Left lung (tissue), 4 donors: ENCODE measurements at regions not wholly inside any gene's neighbourhood (a gene's known extent, or its start where the extent isn't known, plus 50 kb on each side); places are given as distances from the start of the nearest gene placed in this dataset.

Experiments
- ATAC-seq: fragments of 200-7000 bp; cut with Tn5 transposase; one replicate; pipeline ENCODE4 v1.9.1; 2020; ENCODE audit warnings: moderate library complexity
- DNase-seq, 4 donors: peaks; one replicate each; pipeline ENCODE4 v3.0.0-alpha.2; 2013 to 2020
- H3K27ac ChIP-seq, 2 donors: fragments of 200-600 bp; sonication (generic) in 1 of 2; one replicate each; pipeline versions ENCODE4 v1.5.0 to v1.8.0; 2020 to 2021
- H3K27me3 ChIP-seq, 2 donors: fragments of 200-600 bp; sonication (generic) in 1 of 2; one replicate each; pipeline versions ENCODE4 v1.5.0 to v1.8.0; 2020 to 2021
- H3K36me3 ChIP-seq, 2 donors: fragments of 200-600 bp; sonication (generic) in 1 of 2; one replicate each; pipeline versions ENCODE4 v1.5.0 to v1.8.0; 2020 to 2021
- H3K4me1 ChIP-seq, 2 donors: fragments of 200-600 bp; one replicate each; pipeline ENCODE4 v1.8.0; 2021
- H3K4me3 ChIP-seq, 2 donors: fragments of 200-600 bp; sonication (generic) in 1 of 2; one replicate each; pipeline versions ENCODE4 v1.5.0 to v1.8.0; 2020 to 2021; ENCODE audit warnings: mild to moderate bottlenecking in 1 of 2
- H3K9me3 ChIP-seq, 2 donors: fragments of 200-600 bp; sonication (generic) in 1 of 2; one replicate each; pipeline versions ENCODE4 v1.5.0 to v1.8.0; 2020 to 2021
- CTCF ChIP-seq, 2 donors: fragments of 200-600 bp; sonication (generic) in 1 of 2; IDR thresholded peaks; one replicate each; pipeline versions ENCODE4 v1.5.0 to v1.8.0; 2021; ENCODE audit warnings: antibody characterized with exemption in 2 of 2
- intact Hi-C, 2 donors: fragments of 100-400 bp; cut with DNase I; formaldehyde crosslinking; loops; one replicate each; pipeline versions ENCODE4 v1.11.2 to v1.14.2; 2022
- donor health status: DM: no; HTN: yes; CAD: no.
- donor health status: DM: no; HTN: no; CAD: no.

DNA sequence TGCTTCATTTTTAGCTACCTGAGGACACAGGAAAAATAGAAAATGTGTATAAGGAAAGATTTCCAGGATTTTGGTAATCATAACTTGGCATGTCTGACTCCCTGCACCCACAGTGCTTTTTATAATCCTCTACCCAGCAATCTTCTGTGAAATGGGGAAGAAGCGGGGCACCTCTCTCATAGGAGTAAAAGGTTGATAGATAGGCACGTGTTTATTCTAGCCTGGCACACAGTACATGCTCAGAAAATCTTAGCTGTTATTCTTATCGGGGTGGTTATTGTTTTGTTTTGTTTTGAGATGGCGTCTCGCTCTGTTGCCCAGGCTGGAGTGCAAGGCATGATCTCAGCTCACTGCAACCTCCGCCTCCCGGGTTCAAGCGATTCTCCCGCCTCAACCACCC is 87.7 kb upstream of the SALL4 start:
- intact Hi-C loops = no loop called here
- no peak for ATAC-seq
- H3K4me3 ChIP-seq = no peak overlapping the region
- no peak overlapping the region for H3K27ac ChIP-seq
- H3K4me1 ChIP-seq = no peaks in the 10 kb centered on the region
- TF ChIP-seq CTCF (IDR thresholded peaks at IDR 0.05) = no peak
- no peaks in the 10 kb centered on the region for H3K27me3 ChIP-seq
- DNase-seq = no peak
- no peaks in the 10 kb centered on the region for H3K36me3 ChIP-seq
- H3K9me3 ChIP-seq = no peaks in the 10 kb centered on the region

GRCh38 chr20:51889466-51889865 is 87.1 kb upstream of the SALL4 start:
- intact Hi-C loops = no loop called here
- Histone ChIP-seq H3K27ac (no peak overlapping the region), H3K4me1 (no peaks in the 10 kb centered on the region), H3K9me3 (no peaks in the 10 kb centered on the region), H3K36me3 (no peaks in the 10 kb centered on the region), H3K4me3 (no peak overlapping the region), H3K27me3 (no peaks in the 10 kb centered on the region)
- no peak for DNase-seq
- ATAC-seq = no peak
- no peak for TF ChIP-seq CTCF (IDR thresholded peaks at IDR 0.05)

DNA sequence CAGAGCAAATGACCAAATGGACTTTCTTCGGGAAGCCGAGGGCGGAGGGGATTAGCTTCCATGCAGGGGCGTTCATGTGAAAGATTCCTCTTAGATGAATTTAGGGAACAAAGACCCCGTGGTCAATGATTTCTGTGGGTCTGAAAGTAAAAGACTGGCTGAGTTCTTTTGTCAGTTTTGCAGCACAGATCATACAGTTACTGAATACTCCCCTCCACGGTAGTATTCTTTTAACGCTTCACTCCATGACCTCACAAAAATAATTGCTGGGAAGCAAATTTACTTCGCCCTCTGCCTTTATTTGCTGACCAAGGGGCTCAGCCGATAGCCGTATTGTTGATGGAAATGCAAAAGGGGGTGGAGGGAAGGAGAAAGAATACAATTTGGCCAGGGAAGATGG is 86.0 kb upstream of the SALL4 start:
- H3K27me3 ChIP-seq = no peaks in the 10 kb centered on the region
- no peak for DNase-seq
- ATAC-seq = no peak
- TF ChIP-seq CTCF (IDR thresholded peaks at IDR 0.05) = no peak
- H3K36me3 ChIP-seq = no peaks in the 10 kb centered on the region
- H3K4me3 ChIP-seq = no peak overlapping the region
- intact Hi-C loops = no loop called here
- H3K27ac ChIP-seq = no peak overlapping the region
- no peaks in the 10 kb centered on the region for H3K9me3 ChIP-seq
- H3K4me1 ChIP-seq = no peaks in the 10 kb centered on the region

DNA sequence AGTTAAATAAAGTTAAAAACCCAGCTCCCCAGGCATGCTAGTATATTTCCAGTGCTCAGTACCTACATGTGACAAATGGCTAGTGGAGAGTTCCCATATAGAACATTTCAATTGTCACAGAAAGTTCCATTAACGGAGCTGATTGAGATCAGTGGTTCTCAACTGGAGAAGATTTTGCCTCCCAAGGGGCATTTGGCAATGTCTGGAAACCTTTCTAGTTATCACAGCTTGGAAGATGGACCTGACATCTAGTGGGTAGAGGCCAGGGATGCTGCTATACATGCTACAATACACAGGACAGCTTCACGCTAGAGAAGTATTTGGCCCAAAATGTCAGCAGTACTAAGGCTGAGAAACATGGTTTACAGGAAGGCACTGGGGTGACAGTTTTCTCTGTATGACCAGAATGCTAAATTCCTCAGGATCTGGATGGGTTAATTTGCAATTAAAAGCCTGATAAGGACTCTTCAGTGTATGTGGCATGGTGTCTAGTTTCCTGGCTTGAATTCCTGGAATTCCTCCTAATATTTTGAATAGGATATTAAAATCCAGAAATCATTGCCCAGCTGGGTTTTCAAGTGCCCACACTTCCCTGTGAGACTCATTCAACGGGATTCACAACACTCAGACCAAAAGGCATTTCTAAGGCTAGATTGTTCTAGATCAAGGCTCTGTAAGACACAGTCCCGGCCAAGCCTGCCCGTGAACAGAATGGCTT is 84.7 kb upstream of the SALL4 start:
- DNase-seq (no peak), ATAC-seq (peak; percentile 76)
- no peaks in the 10 kb centered on the region for H3K9me3 ChIP-seq
- H3K4me1 ChIP-seq = no peaks in the 10 kb centered on the region
- H3K27me3 ChIP-seq = no peaks in the 10 kb centered on the region
- no peak for TF ChIP-seq CTCF (IDR thresholded peaks at IDR 0.05)
- H3K36me3 ChIP-seq = no peaks in the 10 kb centered on the region
- H3K27ac ChIP-seq = no peak overlapping the region
- intact Hi-C loops = no loop called here
- H3K4me3 ChIP-seq = no peak overlapping the region

DNA sequence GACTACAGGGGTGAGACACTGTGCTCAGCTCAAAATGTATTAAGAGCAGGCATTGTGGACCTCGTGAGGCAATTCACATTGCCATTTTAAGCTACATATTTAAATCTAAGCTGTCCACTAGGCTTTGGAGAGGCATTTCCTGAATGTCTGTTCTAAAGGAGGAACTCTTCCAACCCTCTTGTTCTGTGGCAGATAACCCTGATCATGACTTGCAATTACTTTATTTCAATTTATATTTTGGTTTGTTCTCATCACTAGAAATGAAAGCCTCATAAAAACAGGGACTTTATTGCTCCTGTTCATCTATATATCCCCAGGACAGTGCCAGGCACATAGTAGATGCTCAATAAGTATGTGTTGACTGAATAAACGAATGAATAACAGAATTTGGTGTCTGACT is 84.0 kb upstream of the SALL4 start:
- Histone ChIP-seq H3K27ac (no peak overlapping the region), H3K9me3 (no peaks in the 10 kb centered on the region), H3K4me1 (no peaks in the 10 kb centered on the region), H3K27me3 (no peaks in the 10 kb centered on the region), H3K36me3 (no peaks in the 10 kb centered on the region), H3K4me3 (no peak overlapping the region)
- TF ChIP-seq CTCF (IDR thresholded peaks at IDR 0.05) = no peak
- DNase-seq (no peak), ATAC-seq (no peak)
- intact Hi-C loops = no loop called here
